GM23338 (cell line): ENCODE measurements at regions not wholly inside any gene's neighbourhood (a gene's known extent, or its start where the extent isn't known, plus 50 kb on each side); places are given as distances from the start of the nearest gene placed in this dataset.

ENCODE experiments used
- ATAC-seq: fragments of 200-7000 bp; cut with Tn5 transposase; 3 replicates; pipeline ENCODE4 v1.9.1; 2020
- DNase-seq: peaks from one replicate; pipeline ENCODE4 v3.0.0-alpha.2; 2015; ENCODE audit warnings: low spot score
- H2AFZ ChIP-seq: fragments of 200-600 bp; sonication (generic); 2 replicates; pipeline ENCODE4 v1.8.0; 2016; ENCODE audit warnings: antibody characterized with exemption, mild to moderate bottlenecking, moderate library complexity
- H3F3A ChIP-seq: fragments of 200-600 bp; sonication (generic); replicated peaks from 2 replicates; pipeline ENCODE4 v1.8.0; 2017; ENCODE audit warnings: antibody characterized with exemption, mixed run types, low read depth
- H3K27ac ChIP-seq: fragments of 200-600 bp; sonication (generic); 2 replicates; pipeline ENCODE4 v1.6.1; 2016; ENCODE audit warnings: low read depth
- H3K27me3 ChIP-seq: fragments of 200-600 bp; sonication (generic); 2 replicates; pipeline ENCODE4 v1.8.0; 2016; ENCODE audit warnings: mild to moderate bottlenecking, mixed run types, moderate library complexity; ENCODE audit not compliant: insufficient read depth
- H3K36me3 ChIP-seq: fragments of 200-600 bp; sonication (generic); 2 replicates; pipeline ENCODE4 v1.8.0; 2016; ENCODE audit warnings: mild to moderate bottlenecking; ENCODE audit not compliant: insufficient read depth
- H3K4me1 ChIP-seq: fragments of 200-600 bp; sonication (generic); 2 replicates; pipeline ENCODE4 v1.8.0; 2016; ENCODE audit warnings: mild to moderate bottlenecking, moderate library complexity; ENCODE audit not compliant: insufficient read depth
- H3K4me2 ChIP-seq: fragments of 200-600 bp; sonication (generic); 2 replicates; pipeline ENCODE4 v1.7.1; 2017; ENCODE audit warnings: mixed run types
- H3K4me3 ChIP-seq: fragments of 200-600 bp; sonication (generic); 2 replicates; pipeline ENCODE4 v1.6.1; 2016; ENCODE audit warnings: mixed run types
- H3K79me2 ChIP-seq: fragments of 200-600 bp; sonication (generic); replicated peaks from 2 replicates; pipeline ENCODE4 v1.8.0; 2017; ENCODE audit warnings: mild to moderate bottlenecking; ENCODE audit not compliant: insufficient read depth
- H3K9me2 ChIP-seq: fragments of 200-600 bp; sonication (generic); 2 replicates; pipeline ENCODE4 v1.8.0; 2017; ENCODE audit not compliant: insufficient read depth
- H4K20me1 ChIP-seq: fragments of 200-600 bp; sonication (generic); replicated peaks from 2 replicates; pipeline ENCODE4 v1.8.0; 2017; ENCODE audit warnings: mild to moderate bottlenecking; ENCODE audit not compliant: insufficient read depth
- H3K27ac Mint-ChIP-seq: 2 replicates; pipeline ENCODE4 v1.8.0; 2020; ENCODE audit warnings: inconsistent platforms, mild to moderate bottlenecking, moderate library complexity, mixed read lengths
- H3K27me3 Mint-ChIP-seq: 3 replicates; pipeline ENCODE4 v1.8.0; 2022; ENCODE audit warnings: low read depth, mild to moderate bottlenecking, moderate library complexity, mixed read lengths, inconsistent platforms; ENCODE audit not compliant: insufficient read depth, poor library complexity
- H3K36me3 Mint-ChIP-seq: 3 replicates; pipeline ENCODE4 v1.8.0; 2021; ENCODE audit warnings: low read depth, mild to moderate bottlenecking, inconsistent platforms, moderate library complexity, mixed read lengths
- H3K4me1 Mint-ChIP-seq: 3 replicates; pipeline ENCODE4 v1.8.0; 2020; ENCODE audit warnings: mild to moderate bottlenecking, inconsistent platforms, mixed read lengths
- H3K4me3 Mint-ChIP-seq: 3 replicates; pipeline ENCODE4 v1.8.0; 2021; ENCODE audit warnings: moderate library complexity, mild to moderate bottlenecking, inconsistent platforms, mixed read lengths
- H3K9me3 Mint-ChIP-seq: 3 replicates; pipeline ENCODE4 v1.8.0; 2020; ENCODE audit warnings: moderate library complexity, mild to moderate bottlenecking, inconsistent platforms, mixed read lengths
- CREB1 ChIP-seq: fragments of 250-450 bp; sonication (Bioruptor Pico); IDR thresholded peaks from 2 replicates; pipeline ENCODE4 v1.5.0; 2020; ENCODE audit warnings: low read depth, mild to moderate bottlenecking, moderate library complexity
- EZH2 ChIP-seq: fragments of 200-600 bp; sonication (generic); IDR thresholded peaks from one replicate; pipeline ENCODE4 v1.8.0; 2017; ENCODE audit warnings: antibody characterized with exemption, mild to moderate bottlenecking, low read depth; ENCODE audit not compliant: unreplicated experiment
- NANOG ChIP-seq: IDR thresholded peaks from 2 replicates; pipeline ENCODE4 v1.6.1; 2016; ENCODE audit warnings: antibody characterized with exemption, borderline replicate concordance
- STAT1 ChIP-seq: IDR thresholded peaks from one replicate; pipeline ENCODE4 v1.6.1; 2016; ENCODE audit warnings: antibody characterized with exemption; ENCODE audit not compliant: unreplicated experiment
- ZNF331 ChIP-seq: fragments of 250-450 bp; sonication (Bioruptor Pico); IDR thresholded peaks from 2 replicates; pipeline ENCODE4 v1.5.0; 2020; ENCODE audit warnings: low read depth, mild to moderate bottlenecking, moderate library complexity
- TF ChIP-seq, protein P1 (sequence below), 2 experiments: fragments of 200-600 bp in 1 of 2; sonication (generic) in 1 of 2; conservative IDR thresholded peaks; 2 replicates each; pipeline versions ENCODE4 v1.5.1 to v1.6.1; 2016 to 2017; ENCODE audit warnings: antibody characterized with exemption in 2 of 2, low read depth in 2 of 2, mild to moderate bottlenecking in 2 of 2, moderate library complexity in 1 of 2

DNA sequence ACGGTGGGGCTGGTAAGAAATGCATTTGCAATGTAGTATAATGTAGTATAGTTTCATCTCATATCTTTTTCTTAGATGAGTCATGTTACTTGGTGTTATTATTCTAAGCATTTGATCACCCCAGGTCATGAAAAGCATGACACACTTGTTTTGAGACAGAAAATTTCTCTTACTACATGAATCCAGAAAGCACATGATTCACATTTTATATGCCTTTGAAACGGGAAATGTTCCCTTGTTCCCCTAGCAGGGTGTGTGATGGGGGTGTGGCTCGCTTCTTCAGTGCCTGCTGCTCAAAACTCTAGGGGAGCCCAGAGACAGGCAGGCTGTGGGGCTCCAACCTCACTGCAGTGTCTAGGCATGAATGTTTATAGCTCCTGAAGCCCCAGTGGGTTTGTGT lies 116.0 kb upstream of the RAB27B start:
- no peak for ATAC-seq
- no peak overlapping the region for H3K4me2 ChIP-seq
- TF ChIP-seq, protein P1, sequence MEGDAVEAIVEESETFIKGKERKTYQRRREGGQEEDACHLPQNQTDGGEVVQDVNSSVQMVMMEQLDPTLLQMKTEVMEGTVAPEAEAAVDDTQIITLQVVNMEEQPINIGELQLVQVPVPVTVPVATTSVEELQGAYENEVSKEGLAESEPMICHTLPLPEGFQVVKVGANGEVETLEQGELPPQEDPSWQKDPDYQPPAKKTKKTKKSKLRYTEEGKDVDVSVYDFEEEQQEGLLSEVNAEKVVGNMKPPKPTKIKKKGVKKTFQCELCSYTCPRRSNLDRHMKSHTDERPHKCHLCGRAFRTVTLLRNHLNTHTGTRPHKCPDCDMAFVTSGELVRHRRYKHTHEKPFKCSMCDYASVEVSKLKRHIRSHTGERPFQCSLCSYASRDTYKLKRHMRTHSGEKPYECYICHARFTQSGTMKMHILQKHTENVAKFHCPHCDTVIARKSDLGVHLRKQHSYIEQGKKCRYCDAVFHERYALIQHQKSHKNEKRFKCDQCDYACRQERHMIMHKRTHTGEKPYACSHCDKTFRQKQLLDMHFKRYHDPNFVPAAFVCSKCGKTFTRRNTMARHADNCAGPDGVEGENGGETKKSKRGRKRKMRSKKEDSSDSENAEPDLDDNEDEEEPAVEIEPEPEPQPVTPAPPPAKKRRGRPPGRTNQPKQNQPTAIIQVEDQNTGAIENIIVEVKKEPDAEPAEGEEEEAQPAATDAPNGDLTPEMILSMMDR (conservative IDR thresholded peaks at IDR 0.05; ENCODE audit: low read depth in 2 of 2), result no peak
- TF ChIP-seq NANOG, result no peak
- TF ChIP-seq CREB1 (CRISPR knock-in tag), result no peak
- TF ChIP-seq STAT1, result no peak

DNA sequence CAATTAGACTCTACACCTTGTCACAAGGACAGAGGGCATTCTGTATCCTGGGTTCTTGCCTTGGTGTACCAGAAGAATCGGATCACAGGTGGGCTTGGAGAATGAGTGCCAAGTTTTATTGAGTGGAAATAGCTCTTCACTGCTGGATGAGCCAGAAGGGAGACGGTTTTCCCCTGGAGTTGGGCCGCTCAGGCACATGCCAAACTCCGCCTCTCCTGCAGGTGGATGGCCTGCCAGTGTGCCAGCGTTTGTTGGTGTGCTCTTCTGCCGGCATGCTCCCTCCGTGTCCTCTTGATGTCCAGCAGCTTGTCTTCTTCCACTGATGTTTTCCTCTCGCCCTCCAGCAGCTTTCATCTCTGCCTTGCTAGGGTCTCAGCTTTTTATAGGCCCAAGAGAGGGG lies 115.5 kb upstream of the RAB27B start:
- DNase-seq, result no peak
- no peaks in the 10 kb centered on the region for H4K20me1 ChIP-seq
- Mint-ChIP-seq H3K27ac (no peak overlapping the region), H3K9me3 (no peaks in the 10 kb centered on the region), H3K27me3 (peaks cover 3% of the 10 kb centered on the region), H3K4me3 (no peak overlapping the region), H3K4me1 (peaks cover 4% of the 10 kb centered on the region; the same call in 1 of the 3 replicates), H3K36me3 (no peaks in the 10 kb centered on the region)
- H3K4me1 ChIP-seq, result no peaks in the 10 kb centered on the region
- H3K27me3 ChIP-seq, result no peaks in the 10 kb centered on the region
- no peaks in the 10 kb centered on the region for H3K79me2 ChIP-seq
- no peak overlapping the region for H3K4me3 ChIP-seq
- TF ChIP-seq ZNF331 (CRISPR knock-in tag) (no peak), EZH2 (no peak), STAT1 (no peak)
- no peak overlapping the region for H3K4me2 ChIP-seq
- no peaks in the 10 kb centered on the region; the same call in 1 of the 2 replicates for H3K9me2 ChIP-seq
- no peaks in the 10 kb centered on the region for H3F3A ChIP-seq
- no peak overlapping the region; the same call in 1 of the 2 replicates for H2AFZ ChIP-seq
- no peak overlapping the region for H3K27ac ChIP-seq
- peak; percentile 38; the same call in 2 of the 3 replicates for ATAC-seq
- H3K36me3 ChIP-seq, result no peaks in the 10 kb centered on the region

More for the DNA sequence above, 116.0 kb upstream of the RAB27B start:
- no peaks in the 10 kb centered on the region; the same call in 1 of the 2 replicates for H3K9me2 ChIP-seq
- no peaks in the 10 kb centered on the region for H3K27me3 ChIP-seq
- peak overlapping the region; percentile 47; the same call in 1 of the 2 replicates for H2AFZ ChIP-seq
- H3K27me3 Mint-ChIP-seq, result peaks cover 3% of the 10 kb centered on the region
- no peak overlapping the region for H3K4me3 Mint-ChIP-seq
- no peaks in the 10 kb centered on the region for H3K4me1 Mint-ChIP-seq
- no peaks in the 10 kb centered on the region for H3K36me3 Mint-ChIP-seq
- no peaks in the 10 kb centered on the region for H3K4me1 ChIP-seq
- no peak overlapping the region for H3K4me3 ChIP-seq
- H3K27ac Mint-ChIP-seq, result no peak overlapping the region
- H3F3A ChIP-seq, result no peaks in the 10 kb centered on the region
- H3K36me3 ChIP-seq, result no peaks in the 10 kb centered on the region
- no peaks in the 10 kb centered on the region for H4K20me1 ChIP-seq
- H3K9me3 Mint-ChIP-seq, result no peaks in the 10 kb centered on the region
- no peak overlapping the region for H3K27ac ChIP-seq
- DNase-seq, result no peak
- no peaks in the 10 kb centered on the region for H3K79me2 ChIP-seq

DNA sequence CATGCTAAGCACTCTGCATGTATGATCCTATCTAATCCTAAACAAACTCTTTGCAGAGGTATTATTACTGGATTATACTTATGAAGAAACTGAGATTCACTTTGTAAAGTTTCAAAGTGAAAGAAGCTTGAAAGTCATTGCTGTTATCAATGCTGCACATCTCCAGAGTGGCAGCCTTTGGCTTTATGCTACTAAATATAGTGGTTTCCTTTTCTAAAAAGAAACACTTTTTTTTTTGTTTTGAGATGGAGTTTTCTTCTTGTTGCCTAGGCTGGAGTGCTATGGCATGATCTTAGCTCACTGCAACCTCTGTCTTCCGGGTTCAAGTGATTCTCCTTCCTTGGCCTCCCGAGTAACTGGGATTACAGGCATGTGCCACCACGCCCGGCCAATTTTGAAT lies 114.9 kb upstream of the RAB27B start:
- Mint-ChIP-seq H3K4me1 (peaks cover 9% of the 10 kb centered on the region; the same call in 1 of the 3 replicates), H3K36me3 (no peaks in the 10 kb centered on the region), H3K27me3 (peaks cover 3% of the 10 kb centered on the region), H3K9me3 (no peaks in the 10 kb centered on the region), H3K27ac (no peak overlapping the region), H3K4me3 (no peak overlapping the region)
- Histone ChIP-seq H3K27me3 (no peaks in the 10 kb centered on the region), H3F3A (no peaks in the 10 kb centered on the region), H3K79me2 (no peaks in the 10 kb centered on the region), H3K4me3 (no peak overlapping the region), H3K9me2 (no peaks in the 10 kb centered on the region; the same call in 1 of the 2 replicates), H3K27ac (no peak overlapping the region), H3K4me2 (no peak overlapping the region), H3K36me3 (no peaks in the 10 kb centered on the region), H4K20me1 (no peaks in the 10 kb centered on the region), H3K4me1 (no peaks in the 10 kb centered on the region), H2AFZ (no peak overlapping the region)
- TF ChIP-seq ZNF331 (CRISPR knock-in tag), result no peak
- DNase-seq (no peak), ATAC-seq (no peak)
